ENCODE measurements at regions not wholly inside any gene's neighbourhood (a gene's known extent, or its start where the extent isn't known, plus 50 kb on each side); places are given as distances from the start of the nearest gene placed in this dataset.
"Not testable (repeated sequence)": the region's sequence is repeated elsewhere in the genome, so short reads cannot be mapped to it uniquely, and the experiment has no call there.

- Histone ChIP-seq H3K4me1 (ENCODE audit: control insufficient read depth, insufficient read depth, low read length) (peaks cover 1% of the 10 kb centered on the region), H3K27me3 (ENCODE audit: control insufficient read depth, insufficient read depth) (no peaks in the 10 kb centered on the region), H3K4me3 (ENCODE audit: low read length) (no peak overlapping the region), H3K27ac (ENCODE audit: low read length) (peak overlapping the region; percentile 45), H3K9me3 (ENCODE audit: control insufficient read depth, low read length) (no peaks in the 10 kb centered on the region)
- DNase-seq = peak; percentile 40 to 68 (median 60)
- WGBS = 46% methylated on average over 4 of the region's 4 CpGs
- intact Hi-C loops (cut with DNase I) = no loop called here
- peak; percentile 95 for ATAC-seq
Observed at GRCh38 chr2:215830304-215830703, 183.0 kb downstream of the MREG start.

DNA sequence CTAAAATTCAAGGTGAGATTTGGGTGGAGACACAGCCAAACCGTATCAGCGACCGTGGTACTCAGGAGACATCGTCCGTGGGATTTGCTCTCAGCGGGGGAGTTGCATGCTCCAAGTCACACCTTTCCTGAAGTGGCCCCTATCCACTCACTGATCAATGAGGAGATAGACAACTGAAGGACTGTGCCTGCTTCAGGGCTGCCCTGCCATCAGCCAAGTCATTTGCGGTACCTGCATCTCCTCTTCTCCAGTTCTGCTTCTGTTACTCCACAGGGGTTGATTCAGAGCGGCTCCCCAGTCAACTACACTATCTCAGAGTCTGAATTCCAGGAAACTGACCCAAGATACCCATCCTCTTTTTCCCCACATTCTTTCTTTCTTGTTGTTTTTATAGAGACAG, 184.1 kb downstream of the MREG start:
- WGBS = 85% methylated on average over 8 of the region's 8 CpGs
- no peak overlapping the region for H3K27ac ChIP-seq (ENCODE audit: low read length)
- no peaks in the 10 kb centered on the region for H3K9me3 ChIP-seq (ENCODE audit: control insufficient read depth, low read length)
- intact Hi-C loops (cut with DNase I) = no loop called here
- H3K4me1 ChIP-seq (ENCODE audit: control insufficient read depth, insufficient read depth, low read length) = peaks cover 1% of the 10 kb centered on the region
- ATAC-seq = no peak
- no peaks in the 10 kb centered on the region for H3K27me3 ChIP-seq (ENCODE audit: control insufficient read depth, insufficient read depth)
- DNase-seq = no peak
- H3K4me3 ChIP-seq (ENCODE audit: low read length) = no peak overlapping the region

GRCh38 chr2:215828528-215829184, 184.7 kb downstream of the MREG start:
- 79% methylated on average over 10 of the region's 10 CpGs for WGBS
- intact Hi-C loops (cut with DNase I) = no loop called here
- Histone ChIP-seq H3K27ac (ENCODE audit: low read length) (no peak overlapping the region), H3K4me3 (ENCODE audit: low read length) (no peak overlapping the region), H3K27me3 (ENCODE audit: control insufficient read depth, insufficient read depth) (no peaks in the 10 kb centered on the region), H3K9me3 (ENCODE audit: control insufficient read depth, low read length) (no peaks in the 10 kb centered on the region), H3K4me1 (ENCODE audit: control insufficient read depth, insufficient read depth, low read length) (peaks cover 1% of the 10 kb centered on the region)
- DNase-seq (peak in 2 of 3 donors; percentile 52 to 65), ATAC-seq (peak; percentile 39 to 44)

DNA sequence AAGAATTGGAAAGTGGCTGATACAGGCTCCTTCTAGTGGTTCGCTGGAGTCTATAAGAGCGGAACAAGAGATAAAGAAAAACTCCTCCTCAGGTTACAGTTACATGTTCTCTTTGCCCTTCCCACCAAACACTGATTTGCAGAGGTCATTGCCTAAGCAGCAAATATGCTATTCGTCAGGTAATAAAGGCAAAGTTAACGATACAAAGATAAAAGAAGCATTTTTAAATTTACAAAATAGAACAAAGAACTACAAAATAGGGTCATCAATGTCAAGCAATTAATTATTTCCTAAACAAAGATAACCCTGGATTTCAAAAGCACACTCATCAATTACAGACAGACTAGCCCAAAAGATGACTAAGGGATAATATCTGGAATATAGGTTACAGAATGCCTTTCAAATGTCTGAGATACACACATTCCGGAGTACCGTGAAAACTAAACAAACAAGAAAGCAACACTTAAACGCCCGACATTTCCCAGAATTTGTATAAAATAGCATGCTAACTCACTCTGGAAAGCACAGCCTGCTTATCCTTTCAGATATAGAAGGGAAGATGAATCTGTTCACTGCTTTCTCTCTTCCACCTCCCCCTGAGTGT, 186.4 kb downstream of the MREG start:
- 47% methylated on average over 8 of the region's 8 CpGs for WGBS

GRCh38 chr2:215826376-215826775, 187.0 kb downstream of the MREG start:
- ATAC-seq (no peak), DNase-seq (no peak)
- H3K9me3 ChIP-seq (ENCODE audit: control insufficient read depth, low read length) = no peaks in the 10 kb centered on the region
- no peaks in the 10 kb centered on the region for H3K27me3 ChIP-seq (ENCODE audit: control insufficient read depth, insufficient read depth)
- H3K27ac ChIP-seq (ENCODE audit: low read length) = no peak overlapping the region
- H3K4me1 ChIP-seq (ENCODE audit: control insufficient read depth, insufficient read depth, low read length) = no peaks in the 10 kb centered on the region
- intact Hi-C loops (cut with DNase I) = no loop called here
- 61% methylated on average over 3 of the region's 3 CpGs for WGBS
- no peak overlapping the region for H3K4me3 ChIP-seq (ENCODE audit: low read length)

More for the DNA sequence above, 186.4 kb downstream of the MREG start:
- H3K4me3 ChIP-seq (ENCODE audit: low read length) = no peak overlapping the region
- no peaks in the 10 kb centered on the region for H3K27me3 ChIP-seq (ENCODE audit: control insufficient read depth, insufficient read depth)
- peaks cover 1% of the 10 kb centered on the region for H3K4me1 ChIP-seq (ENCODE audit: control insufficient read depth, insufficient read depth, low read length)
- no peak for ATAC-seq
- H3K27ac ChIP-seq (ENCODE audit: low read length) = no peak overlapping the region
- intact Hi-C loops (cut with DNase I) = no loop called here
- DNase-seq = no peak
- H3K9me3 ChIP-seq (ENCODE audit: control insufficient read depth, low read length) = no peaks in the 10 kb centered on the region

DNA sequence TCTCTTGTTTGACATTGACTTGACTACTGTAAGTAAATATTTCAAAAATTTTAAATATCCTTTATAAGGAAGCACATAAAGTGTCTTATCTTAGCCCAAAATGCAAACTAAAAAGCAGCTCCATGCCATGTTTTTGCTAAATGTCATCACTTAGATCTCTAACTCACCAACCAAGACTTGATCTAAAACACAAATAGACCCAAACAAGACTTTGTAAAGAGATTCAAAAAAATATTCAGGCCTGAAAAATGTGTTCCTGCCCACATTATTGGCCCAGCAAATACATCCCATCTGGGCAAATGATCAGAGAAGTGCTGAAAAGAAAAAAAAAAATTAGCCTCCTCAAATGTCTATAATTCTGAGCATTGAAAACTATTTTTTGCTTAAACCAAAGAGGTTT, 187.6 kb downstream of the MREG start:
- intact Hi-C loops (cut with DNase I) = no loop called here
- DNase-seq = no peak
- Histone ChIP-seq H3K27me3 (ENCODE audit: control insufficient read depth, insufficient read depth) (no peaks in the 10 kb centered on the region), H3K4me1 (ENCODE audit: control insufficient read depth, insufficient read depth, low read length) (no peaks in the 10 kb centered on the region), H3K9me3 (ENCODE audit: control insufficient read depth, low read length) (no peaks in the 10 kb centered on the region), H3K4me3 (ENCODE audit: low read length) (no peak overlapping the region), H3K27ac (ENCODE audit: low read length) (no peak overlapping the region)
- no peak for ATAC-seq

- intact Hi-C loops (cut with DNase I); ATAC-seq: not testable (repeated sequence)
- WGBS = 88% methylated on average over 4 of the region's 4 CpGs
Observed at GRCh38 chr2:215821298-215821697, 192.1 kb downstream of the MREG start.

DNA sequence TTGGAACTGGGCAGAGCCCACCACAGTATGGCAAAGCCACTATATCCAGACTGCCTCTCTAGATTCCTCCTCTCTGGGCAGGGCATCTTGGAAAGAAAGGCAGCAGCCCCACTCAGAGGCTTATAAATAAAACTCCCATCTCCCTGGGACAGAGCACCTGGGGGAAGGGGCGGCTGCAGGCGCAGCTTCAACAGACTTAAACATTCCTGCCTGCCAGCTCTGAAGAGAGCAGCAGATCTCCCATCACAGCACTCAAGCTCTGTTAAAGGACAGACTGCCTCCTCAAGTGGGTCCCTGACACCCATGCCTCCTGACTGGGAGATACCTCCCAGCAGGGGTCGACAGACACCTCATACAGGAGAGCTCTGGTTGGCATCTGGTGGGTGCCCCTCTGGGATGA, 193.6 kb downstream of the MREG start:
- ATAC-seq; H3K27ac ChIP-seq (ENCODE audit: low read length); H3K9me3 ChIP-seq (ENCODE audit: control insufficient read depth, low read length); intact Hi-C loops (cut with DNase I); H3K4me3 ChIP-seq (ENCODE audit: low read length); H3K4me1 ChIP-seq (ENCODE audit: control insufficient read depth, insufficient read depth, low read length); H3K27me3 ChIP-seq (ENCODE audit: control insufficient read depth, insufficient read depth); DNase-seq: not testable (repeated sequence)
- WGBS = 90% methylated on average over 3 of the region's 3 CpGs

More at GRCh38 chr2:215821298-215821697, 192.1 kb downstream of the MREG start:
- H3K9me3 ChIP-seq (ENCODE audit: control insufficient read depth, low read length); H3K27ac ChIP-seq (ENCODE audit: low read length); DNase-seq; H3K27me3 ChIP-seq (ENCODE audit: control insufficient read depth, insufficient read depth); H3K4me1 ChIP-seq (ENCODE audit: control insufficient read depth, insufficient read depth, low read length); H3K4me3 ChIP-seq (ENCODE audit: low read length): not testable (repeated sequence)

DNA sequence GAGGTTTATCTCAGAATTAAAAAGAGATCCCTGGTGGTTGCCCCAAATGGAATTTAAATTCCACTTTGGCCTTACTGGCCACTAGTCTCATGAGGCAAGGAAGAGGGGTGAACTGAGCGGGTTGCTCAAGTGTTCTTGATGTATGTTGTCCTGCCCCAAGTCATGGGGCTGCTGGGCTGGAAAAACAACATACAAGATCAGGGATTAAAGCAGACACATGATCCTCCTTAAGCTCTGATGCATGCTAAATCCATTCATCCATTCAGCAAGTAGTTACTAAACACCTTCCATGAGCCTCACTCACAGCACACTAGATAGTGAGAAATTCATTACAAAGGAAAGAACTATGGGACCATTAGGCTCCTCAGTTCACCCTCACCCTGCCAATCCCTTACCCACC, 196.3 kb downstream of the MREG start:
- Histone ChIP-seq H3K27ac (ENCODE audit: low read length) (no peak overlapping the region), H3K4me3 (ENCODE audit: low read length) (no peak overlapping the region), H3K4me1 (ENCODE audit: control insufficient read depth, insufficient read depth, low read length) (no peaks in the 10 kb centered on the region), H3K27me3 (ENCODE audit: control insufficient read depth, insufficient read depth) (no peaks in the 10 kb centered on the region), H3K9me3 (ENCODE audit: control insufficient read depth, low read length) (no peaks in the 10 kb centered on the region)
- intact Hi-C loops (cut with DNase I) = no loop called here
- ATAC-seq (no peak), DNase-seq (no peak)
- WGBS = 72% methylated on average over 1 of the region's 1 CpG

GRCh38 chr2:215816424-215816823, 196.9 kb downstream of the MREG start:
- no peaks in the 10 kb centered on the region for H3K27me3 ChIP-seq (ENCODE audit: control insufficient read depth, insufficient read depth)
- no peaks in the 10 kb centered on the region for H3K9me3 ChIP-seq (ENCODE audit: control insufficient read depth, low read length)
- no peak for ATAC-seq
- H3K4me1 ChIP-seq (ENCODE audit: control insufficient read depth, insufficient read depth, low read length) = no peaks in the 10 kb centered on the region
- H3K4me3 ChIP-seq (ENCODE audit: low read length) = no peak overlapping the region
- DNase-seq = no peak
- H3K27ac ChIP-seq (ENCODE audit: low read length) = no peak overlapping the region
- intact Hi-C loops (cut with DNase I) = no loop called here
- 91% methylated on average over 5 of the region's 5 CpGs for WGBS

DNA sequence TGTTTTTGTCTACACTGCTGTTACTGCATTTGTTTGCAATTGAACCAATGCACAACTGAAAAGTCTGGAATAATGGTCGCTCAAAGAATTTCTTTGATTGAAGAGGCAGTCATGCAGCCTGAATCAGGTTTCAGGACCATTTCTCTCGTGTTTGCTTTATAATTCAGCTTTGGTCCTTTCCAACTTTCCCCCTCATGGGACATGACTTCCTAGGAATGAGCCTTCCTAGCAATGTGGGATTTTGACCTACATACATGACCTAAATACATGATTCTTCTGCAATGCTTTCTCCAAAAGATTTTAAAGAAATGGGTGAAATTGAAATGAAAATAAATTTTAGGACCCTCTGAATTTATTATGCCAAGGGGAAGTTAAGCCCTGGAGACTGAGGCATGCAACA, 197.4 kb downstream of the MREG start:
- H3K4me1 ChIP-seq (ENCODE audit: control insufficient read depth, insufficient read depth, low read length) = no peaks in the 10 kb centered on the region
- DNase-seq (no peak), ATAC-seq (no peak)
- H3K9me3 ChIP-seq (ENCODE audit: control insufficient read depth, low read length) = no peaks in the 10 kb centered on the region
- intact Hi-C loops (cut with DNase I) = no loop called here
- WGBS = 66% methylated on average over 2 of the region's 2 CpGs
- no peak overlapping the region for H3K4me3 ChIP-seq (ENCODE audit: low read length)
- H3K27ac ChIP-seq (ENCODE audit: low read length) = no peak overlapping the region
- no peaks in the 10 kb centered on the region for H3K27me3 ChIP-seq (ENCODE audit: control insufficient read depth, insufficient read depth)

DNA sequence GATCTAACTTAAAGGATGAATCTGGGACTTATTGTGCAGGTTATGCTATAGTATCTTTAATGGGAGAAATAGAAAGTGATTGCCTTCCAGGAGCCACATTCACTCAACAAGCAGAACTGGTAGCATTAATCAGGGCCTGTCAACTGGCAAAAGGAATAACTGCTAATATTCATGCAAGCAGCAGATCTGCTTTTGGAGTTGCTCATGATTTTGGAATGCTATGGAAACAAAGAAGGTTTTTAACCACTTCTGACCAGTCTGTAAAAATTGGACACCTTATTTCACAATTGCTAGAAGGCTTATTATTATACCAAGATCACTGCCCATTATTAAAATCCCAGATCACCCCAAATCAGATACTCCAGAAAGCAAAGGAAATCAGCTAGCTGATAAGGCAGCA, 200.4 kb downstream of the MREG start:
- intact Hi-C loops (cut with DNase I) = no loop called here
- no peak for DNase-seq
- Histone ChIP-seq H3K4me3 (ENCODE audit: low read length) (no peak overlapping the region), H3K27ac (ENCODE audit: low read length) (no peak overlapping the region), H3K9me3 (ENCODE audit: control insufficient read depth, low read length) (no peaks in the 10 kb centered on the region), H3K4me1 (ENCODE audit: control insufficient read depth, insufficient read depth, low read length) (no peaks in the 10 kb centered on the region), H3K27me3 (ENCODE audit: control insufficient read depth, insufficient read depth) (no peaks in the 10 kb centered on the region)
- no peak for ATAC-seq
